CD4-positive, alpha-beta T cell treated with Interleukin-17A for 1 hour (primary cell): ENCODE measurements at regions not wholly inside any gene's neighbourhood (a gene's known extent, or its start where the extent isn't known, plus 50 kb on each side); places are given as distances from the start of the nearest gene placed in this dataset.

Experiments
- DNase-seq: peaks from one replicate; pipeline ENCODE4 v3.0.0-alpha.2; 2020

DNA sequence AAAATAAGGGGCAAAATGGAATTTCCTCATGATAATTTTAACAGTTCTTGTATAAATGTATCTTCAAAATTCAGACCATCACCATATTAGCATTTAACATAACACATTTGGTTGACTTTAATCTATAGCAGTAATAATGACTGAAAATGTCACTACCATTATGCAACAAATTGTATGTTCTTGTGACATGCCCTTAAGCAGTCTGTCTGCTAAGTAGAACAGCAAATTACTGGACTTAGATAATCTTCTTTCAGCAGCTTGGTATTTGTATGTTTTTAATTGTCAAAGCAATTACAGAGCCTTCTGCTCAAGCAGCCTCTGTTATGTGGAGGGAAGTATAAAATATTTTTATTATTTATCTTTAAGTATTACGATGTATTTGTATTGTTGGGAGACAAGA is 214.3 kb upstream of the NXPH2 start:
- DNase-seq: no peak

DNA sequence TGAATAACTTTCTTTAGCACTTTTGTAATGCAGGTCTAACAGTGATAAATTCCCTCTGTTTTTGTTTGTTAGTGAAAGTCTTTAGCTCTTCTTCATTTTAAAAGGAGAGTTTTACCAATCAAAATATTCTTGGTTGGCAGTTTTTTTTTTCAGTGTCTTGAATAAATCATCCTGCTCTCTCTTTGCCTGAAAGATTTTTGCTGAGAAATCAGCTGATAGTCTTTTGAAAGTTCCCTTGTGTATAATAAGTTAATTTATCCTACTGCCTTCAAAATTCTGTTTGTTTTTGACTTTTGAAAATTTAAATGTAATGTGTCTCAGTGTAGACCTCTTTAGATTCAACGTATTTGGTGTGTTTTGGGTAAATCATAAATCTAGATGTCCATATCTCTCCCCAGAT is 205.7 kb upstream of the NXPH2 start:
- DNase-seq: no peak

DNA sequence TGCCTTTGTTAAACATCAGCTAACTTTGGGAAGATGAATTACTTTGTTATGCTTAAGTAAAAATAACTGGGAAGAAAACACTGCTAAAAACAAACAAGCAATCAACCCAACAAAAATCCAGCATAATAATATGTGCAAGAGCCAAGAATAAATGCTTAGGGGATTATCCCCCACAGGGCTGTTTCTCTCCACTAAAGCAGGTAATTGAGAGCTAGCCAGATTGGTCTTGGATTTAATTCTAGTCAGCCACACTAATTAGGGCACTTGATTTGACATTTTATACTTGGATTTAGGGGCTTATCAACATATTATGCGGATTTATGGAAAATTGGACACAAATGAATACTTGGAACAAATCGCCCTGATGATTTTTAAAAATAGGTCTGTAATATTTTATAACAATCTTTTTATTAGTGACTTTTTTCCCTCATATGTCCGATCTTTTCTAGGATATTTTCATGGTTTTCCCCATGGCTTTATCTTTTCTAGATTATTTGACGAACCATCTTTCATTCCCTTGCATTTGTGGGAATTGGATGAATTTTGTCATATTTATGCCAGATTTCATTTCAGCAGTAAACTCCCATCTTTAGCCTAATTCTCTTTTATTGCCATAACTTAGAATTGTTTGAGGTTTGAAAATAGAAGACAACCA is 199.1 kb upstream of the NXPH2 start:
- DNase-seq: no peak

DNA sequence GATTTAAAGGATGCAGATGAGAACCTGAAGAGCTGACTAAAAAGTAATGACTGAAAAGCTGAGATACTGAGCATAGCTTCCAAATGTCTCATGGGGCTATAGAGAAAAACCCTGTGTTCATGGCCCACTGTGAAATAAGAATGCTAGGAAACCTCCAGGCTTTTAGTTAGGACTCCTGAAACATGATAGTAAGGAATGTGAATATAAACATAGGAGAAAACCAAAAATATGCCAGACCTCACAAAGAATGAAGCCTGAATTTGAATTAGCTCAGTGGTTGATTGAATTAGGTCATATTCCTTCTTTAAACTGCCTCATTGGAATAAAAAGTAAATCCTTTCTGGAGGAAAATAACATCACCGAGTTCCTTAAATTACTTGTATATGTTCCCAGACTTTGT is 194.5 kb upstream of the NXPH2 start:
- DNase-seq: no peak

DNA sequence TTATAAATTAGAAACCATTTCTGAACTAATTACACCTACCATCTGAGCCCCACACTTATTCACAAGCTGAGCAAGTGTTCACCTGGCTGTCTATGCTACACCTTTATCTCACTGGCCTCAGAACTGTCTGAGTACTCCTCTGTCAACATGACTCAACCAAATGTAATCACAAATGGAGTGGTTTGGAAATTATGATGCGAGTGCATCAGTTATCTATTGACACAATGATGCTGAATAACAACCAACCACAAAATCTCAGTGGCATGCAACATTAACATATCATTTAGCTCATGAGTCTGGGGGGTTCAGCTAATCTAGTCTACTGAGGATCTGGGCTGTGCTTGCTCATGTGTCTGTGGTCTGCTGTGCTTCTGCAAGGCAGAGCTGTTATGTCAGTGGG is 184.2 kb upstream of the NXPH2 start:
- DNase-seq: no peak

DNA sequence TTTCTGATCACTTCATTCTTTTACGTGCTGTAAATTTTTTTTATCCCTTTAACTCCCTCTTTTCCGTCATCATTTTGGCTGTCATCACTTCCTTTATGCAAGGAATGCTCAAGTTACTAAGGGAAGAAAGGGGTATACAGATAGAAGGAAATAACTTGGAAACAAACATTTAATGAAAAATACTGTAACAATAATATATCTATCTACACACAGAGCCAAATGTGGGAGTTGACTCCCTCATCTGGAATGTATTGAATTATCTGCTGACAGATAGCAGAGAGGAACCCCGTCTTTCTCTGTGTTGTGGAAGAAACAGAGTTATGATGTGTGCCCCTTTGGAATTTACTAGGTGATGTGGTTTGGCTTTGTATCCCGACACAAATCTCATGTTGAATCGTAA is 182.5 kb upstream of the NXPH2 start:
- DNase-seq: no peak

DNA sequence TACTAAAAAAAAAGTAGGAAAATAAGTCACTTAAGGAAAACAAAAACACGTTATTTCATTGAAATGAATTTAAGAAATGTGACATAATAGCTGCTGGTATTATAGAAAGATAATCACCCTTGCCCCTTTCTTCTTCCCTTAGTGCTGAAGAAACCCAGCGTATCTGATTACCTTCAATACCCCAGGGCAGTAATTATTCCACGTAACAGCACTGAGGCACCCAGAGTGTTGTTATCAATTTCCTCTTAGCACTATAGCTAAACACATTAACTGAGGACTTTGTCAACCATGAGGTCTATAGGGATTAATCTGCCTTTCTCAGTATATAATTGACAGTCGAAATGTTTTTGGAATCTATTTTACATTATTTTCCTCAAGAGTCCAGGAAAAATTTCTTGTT is 180.0 kb upstream of the NXPH2 start:
- DNase-seq: no peak

DNA sequence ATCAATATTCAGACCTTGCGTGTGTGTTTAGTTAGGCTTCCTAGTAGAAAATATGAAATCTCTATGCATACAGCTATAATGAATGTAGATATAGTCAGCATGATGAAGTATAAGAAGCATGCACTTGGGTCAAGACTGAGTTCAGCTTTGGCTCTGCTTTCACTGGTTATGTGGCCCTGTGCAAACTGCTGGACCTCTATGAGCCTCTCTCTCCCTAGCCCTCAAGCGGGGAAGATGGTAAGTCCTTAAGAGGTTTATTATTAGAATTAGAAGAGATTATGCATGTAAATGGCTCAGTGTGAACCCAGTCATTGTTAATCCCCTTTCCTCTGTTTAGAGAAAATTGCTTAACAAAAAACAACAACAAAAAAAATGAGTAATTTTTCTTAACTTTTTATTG is 178.8 kb upstream of the NXPH2 start:
- no peak for DNase-seq

DNA sequence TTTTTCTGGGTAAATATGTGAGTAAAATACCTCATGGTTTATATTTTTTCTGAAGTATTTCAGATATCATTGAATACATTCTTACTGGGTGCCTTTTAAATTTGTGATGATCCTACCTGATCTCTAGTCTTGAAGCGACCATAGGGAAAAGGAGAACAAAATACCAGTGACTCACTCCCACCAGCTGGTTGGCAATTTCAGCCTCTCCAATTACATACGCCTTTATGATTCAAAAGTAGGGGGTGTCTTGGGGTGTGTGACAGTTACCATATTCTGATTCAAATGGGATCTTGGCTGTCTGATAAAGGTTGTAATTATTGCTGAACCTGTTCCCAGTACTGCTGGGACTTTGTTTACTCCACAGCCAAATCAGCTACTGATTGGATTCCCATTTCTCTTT is 175.9 kb upstream of the NXPH2 start:
- no peak for DNase-seq

DNA sequence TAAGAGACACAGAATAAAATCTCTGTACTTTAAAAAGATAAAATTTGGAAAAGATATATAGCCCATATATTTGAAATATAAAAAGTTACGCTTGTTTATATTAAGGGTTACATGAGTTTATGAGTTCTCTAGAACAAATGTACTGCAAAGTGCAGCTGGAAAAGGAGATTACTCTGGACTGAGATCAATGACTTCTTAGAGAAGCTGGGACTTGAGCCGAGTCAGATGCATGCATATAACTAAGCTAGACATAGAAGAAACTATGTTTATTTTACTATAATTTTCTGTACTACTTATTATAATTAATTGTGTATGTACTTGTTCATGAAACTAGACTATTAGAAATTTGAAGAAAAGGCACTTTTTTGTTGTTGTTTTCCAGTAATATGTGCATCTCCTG is 170.3 kb upstream of the NXPH2 start:
- no peak for DNase-seq

DNA sequence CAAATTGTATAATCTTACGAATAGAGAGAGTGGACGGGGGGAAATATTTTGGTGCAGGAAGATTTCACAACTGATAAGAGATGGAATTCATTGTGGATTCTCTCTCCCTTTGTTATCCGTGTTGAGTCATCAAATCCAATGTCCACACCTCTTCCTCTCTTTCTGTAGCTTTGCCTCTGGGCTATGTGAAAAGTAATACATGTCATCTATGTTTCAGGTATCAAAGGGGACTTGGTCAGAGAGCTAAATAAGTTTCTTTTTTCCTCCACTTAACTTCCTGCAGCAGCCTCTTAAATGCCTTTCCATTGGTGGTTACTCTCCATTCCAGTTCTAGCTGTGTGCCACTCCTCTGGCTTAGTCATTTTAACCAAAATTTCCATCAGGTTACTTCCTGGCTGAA is 169.3 kb upstream of the NXPH2 start:
- DNase-seq: no peak

DNA sequence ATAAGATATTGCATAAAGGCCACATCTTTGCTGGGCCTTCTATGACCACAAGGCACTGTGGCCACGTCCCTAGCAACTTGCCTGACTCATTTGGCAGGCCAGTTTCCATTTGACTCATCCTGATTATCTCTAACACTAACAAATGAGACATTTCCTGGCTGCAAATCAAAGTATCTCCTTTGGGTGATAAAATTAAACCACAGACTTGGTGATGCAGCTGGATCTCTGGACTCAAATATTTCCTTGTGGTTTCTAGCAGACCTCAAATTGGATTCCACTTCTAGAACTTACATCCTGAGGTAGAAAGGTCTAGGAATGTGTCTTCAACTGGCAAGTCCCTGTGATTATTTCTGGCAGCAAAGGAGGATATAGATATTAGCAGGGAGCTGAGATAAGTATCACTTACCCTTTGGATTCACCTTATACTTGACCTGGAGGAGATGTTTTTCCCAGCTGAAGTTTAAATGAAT is 167.9 kb upstream of the NXPH2 start:
- DNase-seq: no peak

DNA sequence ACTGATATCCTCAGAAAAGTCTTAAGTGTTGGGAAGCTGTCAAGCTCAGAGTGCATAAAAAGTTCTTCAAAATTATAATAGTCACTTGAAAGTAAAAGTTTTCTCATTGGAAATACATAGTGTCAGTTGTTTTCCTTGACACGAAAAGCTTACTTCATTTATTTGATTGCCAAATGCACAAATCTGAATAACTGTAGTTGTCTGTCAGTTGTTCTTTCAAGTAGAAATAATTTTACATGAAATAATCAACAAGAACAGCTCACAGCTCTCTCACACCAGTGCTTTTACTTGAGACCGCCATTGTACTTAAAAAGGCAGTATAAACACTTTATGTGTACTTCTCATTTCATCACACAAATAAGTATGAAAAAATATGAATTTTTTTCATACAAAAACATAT is 163.3 kb upstream of the NXPH2 start:
- no peak for DNase-seq

DNA sequence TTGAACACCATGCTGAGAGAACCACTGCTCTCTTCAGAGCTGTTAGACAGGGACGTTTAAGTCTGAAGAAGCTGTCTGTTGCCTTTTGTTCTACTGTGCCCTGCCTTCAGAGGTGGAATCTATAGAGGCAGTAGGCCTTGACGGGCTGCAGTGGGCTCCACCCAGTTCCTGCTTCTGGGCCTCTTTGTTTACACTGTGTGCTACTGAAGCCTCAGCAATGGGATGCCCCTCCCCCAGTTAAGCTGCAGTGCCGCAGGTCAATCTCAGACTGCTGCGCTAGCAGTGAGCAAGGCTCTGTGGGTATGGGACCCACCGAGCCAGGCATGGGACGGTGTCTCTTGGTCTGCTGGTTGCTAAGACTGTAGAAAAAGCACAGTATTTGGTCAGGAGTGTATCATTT is 162.3 kb upstream of the NXPH2 start:
- DNase-seq: no peak

DNA sequence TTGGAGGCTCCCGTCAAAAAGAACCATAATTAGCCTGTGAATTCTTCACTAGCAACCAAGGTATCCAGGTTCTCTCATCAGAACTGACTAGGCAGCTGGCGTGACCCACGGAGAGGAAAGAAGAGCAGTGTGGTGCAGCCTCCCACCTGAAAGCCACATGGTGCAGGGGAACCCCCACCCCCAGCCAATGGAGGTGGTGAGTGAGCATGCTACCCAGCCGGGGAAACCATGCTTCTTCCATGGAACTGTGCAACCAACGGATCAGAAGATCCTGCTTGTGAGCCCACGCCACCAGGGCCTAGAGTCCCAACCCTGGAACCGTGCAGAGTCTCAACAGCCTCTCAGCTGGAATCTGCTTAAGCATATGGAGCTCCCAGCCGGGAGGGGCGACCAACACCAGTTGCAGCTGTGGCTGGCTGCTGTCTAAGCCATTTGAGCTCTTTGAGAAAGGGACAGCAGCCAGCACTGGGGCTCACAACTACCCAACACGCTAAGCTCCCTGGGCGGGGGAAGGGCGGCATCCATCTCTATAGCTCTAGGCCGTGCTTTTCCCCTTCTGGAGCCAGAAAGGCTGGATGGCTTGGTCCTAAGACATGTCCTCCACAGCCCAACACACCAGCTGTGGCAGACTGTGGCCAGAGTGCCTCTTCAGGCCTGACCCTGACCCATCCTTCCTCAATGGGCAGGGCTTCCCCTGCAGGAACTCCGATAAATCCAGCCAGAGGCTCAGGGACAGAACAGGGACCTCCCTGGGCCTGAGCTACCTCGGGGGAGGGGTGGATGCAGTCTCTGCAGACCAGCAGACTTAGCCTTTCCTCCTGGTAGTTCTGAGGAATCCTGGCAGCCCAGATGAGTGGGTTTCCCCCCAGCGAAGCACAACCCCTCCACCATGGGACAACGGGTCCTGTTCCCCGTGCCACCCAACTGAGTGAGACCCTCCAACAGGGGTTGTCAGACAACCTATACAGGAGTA is 151.4 kb upstream of the NXPH2 start:
- DNase-seq: no peak

DNA sequence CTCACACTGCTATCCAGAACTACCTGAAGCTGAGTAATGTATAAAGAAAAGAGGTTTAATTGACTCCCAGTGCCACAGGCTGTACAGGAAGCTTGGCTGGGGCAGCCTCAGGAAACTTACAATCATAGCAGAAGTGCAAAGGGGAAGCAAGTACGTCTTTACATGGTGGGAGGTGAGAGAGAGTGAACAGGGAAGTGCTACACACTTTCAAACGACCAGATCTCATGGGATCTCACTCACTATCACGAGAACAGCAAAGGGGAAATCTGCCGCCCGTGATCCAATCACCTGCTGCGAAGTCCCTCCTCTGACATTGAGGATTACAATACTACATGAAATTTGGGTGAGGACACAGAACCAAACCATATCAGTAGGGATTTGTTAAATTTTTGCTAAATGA is 150.4 kb upstream of the NXPH2 start:
- no peak for DNase-seq

DNA sequence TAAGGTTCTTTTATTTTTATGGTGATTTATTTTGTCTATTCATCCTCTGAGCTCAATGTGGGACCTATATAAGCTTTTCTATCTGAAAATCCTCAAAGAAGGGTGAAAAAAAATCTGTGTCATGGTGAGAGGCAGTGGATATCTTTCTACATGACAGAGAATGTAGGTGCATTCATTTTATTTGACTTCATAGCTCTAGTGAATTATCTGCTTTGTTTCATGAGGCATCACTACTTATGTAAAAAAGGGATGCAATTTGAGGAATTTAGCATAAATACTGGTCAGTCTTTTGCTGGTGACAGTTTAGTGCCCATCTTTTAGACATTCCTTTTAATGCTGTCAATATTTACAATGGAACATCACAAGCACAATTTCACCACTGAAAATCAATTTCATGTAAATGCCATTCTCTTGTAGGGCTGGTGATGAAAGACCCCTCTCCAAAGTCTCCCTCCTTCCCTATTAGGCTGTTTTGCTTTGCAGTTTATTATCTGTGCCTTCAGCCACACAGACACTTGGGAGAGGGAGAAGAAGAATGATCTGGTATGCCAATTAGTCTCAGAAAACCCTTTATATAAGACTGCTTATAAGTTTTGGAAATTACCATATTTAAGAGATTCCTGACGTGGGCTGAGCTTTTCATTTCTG is 148.3 kb upstream of the NXPH2 start:
- DNase-seq: no peak

DNA sequence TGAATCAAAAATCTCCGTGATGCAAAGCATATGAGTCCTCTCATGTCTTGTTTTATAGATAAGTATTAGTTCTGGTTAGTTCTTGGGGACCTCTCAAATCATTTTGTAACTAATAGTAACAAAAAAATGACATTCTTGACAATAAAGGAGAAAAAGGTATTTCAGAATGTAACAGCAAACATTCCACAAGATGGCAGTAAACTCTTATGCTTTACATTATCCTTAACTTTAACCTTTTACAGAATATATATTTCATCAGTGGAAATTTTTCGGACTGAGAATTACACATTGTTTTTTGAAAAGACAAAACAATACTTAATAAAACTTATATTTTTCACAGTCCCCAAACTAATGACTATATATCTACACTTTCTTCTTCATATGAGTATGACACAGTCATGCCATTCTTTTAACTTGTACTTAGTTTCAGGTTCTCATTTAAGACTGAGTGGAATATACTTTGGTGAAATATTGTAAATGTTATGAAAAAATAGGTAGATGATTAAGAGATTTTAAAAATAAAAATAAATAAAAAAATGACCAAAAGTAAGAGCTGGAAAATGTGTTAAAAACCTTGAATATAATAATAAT is 142.9 kb upstream of the NXPH2 start:
- DNase-seq: no peak

DNA sequence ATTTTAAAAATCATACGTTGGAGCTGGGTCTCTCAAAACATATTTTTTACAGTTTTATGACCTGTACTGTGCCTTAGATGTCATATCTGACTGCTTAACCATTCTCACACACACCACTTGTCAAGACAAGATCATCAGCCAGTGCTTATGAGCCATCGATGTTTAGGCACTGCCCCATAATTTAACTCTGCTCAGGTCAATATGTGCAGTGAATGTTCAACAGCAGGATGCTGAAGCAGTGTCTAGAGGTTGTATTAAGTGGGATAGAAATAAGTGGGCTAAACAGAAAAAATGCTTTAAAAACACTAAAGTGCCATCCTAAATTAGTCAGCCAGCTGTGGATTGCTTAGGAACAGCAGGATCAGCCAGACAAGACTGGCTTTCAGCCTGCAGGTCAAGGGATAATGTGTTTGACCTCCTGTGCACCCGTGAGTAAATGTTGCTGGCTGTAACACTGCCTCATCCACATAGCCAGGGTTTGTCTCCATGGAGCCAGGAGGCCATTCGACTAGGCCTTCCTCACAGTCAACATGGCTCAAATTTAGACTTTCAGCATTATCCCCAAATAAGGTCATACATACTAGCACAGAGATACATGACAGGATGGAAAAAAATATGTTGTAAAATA is 139.0 kb upstream of the NXPH2 start:
- DNase-seq: no peak

DNA sequence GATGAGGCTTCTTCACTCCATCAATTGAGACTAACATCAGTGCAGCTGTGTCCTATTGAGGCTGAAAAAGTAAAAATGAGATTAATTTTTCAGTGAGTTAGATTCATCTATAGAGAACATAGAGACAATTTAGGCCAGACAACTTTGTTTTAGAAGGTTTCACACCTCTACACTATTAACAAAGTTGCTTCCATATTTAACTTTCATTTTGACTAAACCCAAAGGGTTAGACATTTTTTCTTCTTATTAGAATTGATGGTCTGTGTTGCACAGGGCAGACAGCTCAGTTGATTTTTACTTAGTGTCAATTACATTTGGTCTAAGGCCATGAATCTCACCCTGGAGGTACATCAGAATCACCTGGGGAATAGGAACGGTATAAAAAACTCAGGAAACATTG is 130.2 kb upstream of the NXPH2 start:
- DNase-seq: no peak

DNA sequence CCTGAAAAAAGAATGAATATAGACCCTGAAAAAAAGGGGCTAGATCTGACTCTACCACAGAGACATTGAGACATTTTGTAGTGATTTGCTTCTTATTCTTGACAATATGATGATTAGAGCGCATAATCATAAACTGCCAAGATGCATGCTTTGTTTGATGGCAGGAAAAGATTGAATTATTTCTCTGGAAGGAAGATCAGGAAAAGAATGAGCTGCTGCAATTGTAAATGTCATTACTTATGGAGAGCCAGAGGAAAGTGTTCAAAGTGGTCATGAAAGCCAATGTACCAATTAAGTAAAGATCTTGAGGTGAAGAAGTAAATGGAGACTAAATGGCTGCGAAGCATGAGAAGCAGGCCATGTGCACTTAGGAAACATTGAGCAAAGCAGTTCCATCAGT is 126.4 kb upstream of the NXPH2 start:
- DNase-seq: no peak

DNA sequence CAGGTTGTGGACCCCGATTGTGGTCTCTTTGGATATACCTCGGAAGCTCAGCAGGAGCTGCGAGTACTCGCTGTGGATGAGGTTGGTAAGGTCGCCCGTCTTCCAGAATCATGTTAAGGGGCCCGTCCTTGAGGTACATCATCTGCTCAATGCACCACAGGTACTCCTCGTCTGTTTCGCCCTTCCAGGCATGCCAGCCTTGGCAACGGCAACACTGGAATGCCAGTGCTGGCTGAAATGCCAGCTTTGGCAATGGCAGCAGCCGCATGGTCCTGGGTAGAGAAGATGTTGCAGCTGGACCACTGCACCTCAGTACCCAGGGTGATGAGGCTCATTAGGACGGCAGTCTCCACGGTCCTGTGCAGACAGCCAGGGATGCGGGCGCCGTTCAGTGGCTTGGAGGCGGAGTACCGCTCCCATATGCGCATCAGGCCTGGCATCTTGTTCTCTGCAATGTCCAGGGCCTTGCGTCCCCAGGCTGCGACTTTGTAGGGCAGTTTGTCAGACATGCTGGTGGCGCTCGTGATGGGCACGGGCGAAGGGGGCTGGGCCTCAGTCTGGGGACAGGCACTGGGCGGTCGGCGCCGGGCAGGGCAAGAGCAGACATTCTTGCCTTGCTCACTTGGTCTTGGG is 122.2 kb upstream of the NXPH2 start:
- no peak for DNase-seq

DNA sequence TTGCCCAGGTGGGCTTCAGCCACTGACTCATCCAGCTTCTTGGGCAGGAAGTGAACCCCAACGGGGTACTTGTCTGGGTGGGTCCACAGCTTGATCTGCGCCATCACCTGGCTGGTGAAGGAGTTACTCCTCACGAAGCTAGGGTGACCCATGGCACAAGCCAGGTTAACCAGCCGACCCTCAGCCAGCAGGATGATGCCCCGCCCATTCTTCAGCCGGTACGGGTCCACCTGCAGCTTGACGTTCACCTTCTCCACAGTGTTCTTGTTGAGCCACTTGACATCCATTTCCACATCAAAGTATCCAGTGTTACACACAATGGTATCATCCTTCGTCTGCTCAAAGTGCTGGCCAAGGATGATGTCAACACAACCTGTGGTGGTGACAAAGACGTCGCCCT is 121.3 kb upstream of the NXPH2 start:
- DNase-seq: no peak
